ENCODE measurements at regions not wholly inside any gene's neighbourhood (a gene's known extent, or its start where the extent isn't known, plus 50 kb on each side); places are given as distances from the start of the nearest gene placed in this dataset.

- Histone ChIP-seq H3K4me1 (no peaks in the 10 kb centered on the region), H3K9me3 (no peaks in the 10 kb centered on the region), H3K27me3 (no peaks in the 10 kb centered on the region), H3K36me3 (replicated peaks in 1 of 2; ENCODE audit: insufficient read depth in 1 of 2, low read depth in 2 of 2) (no peaks in the 10 kb centered on the region), H3K27ac (no peak overlapping the region), H3K4me3 (no peak overlapping the region)
- WGBS, 2 donors = 46 to 55% methylated on average over 1 of the region's 1 CpG
- no peak for ATAC-seq
- no peak for DNase-seq
- TF ChIP-seq CTCF (IDR thresholded peaks at IDR 0.05) = no peak
- no peak for TF ChIP-seq POLR2A (IDR thresholded peaks at IDR 0.05)
- intact Hi-C loops (cut with DNase I) = no loop called here
Observed at GRCh38 chr11:90564531-90564930, 341.7 kb upstream of the CHORDC1 start.

- H3K9me3 ChIP-seq = no peaks in the 10 kb centered on the region
- H3K4me3 ChIP-seq = no peak overlapping the region
- H3K27me3 ChIP-seq = no peaks in the 10 kb centered on the region
- TF ChIP-seq POLR2A (IDR thresholded peaks at IDR 0.05) = no peak
- no peaks in the 10 kb centered on the region for H3K4me1 ChIP-seq
- no peak overlapping the region for H3K27ac ChIP-seq
- 71 to 78% methylated on average over 3 to 4 of the region's 4 CpGs for WGBS, 2 donors
- intact Hi-C loops (cut with DNase I) = no loop called here
- no peaks in the 10 kb centered on the region for H3K36me3 ChIP-seq (replicated peaks in 1 of 2; ENCODE audit: insufficient read depth in 1 of 2, low read depth in 2 of 2)
- DNase-seq = no peak
- ATAC-seq = no peak
Observed at GRCh38 chr11:90558328-90558865, 335.5 kb upstream of the CHORDC1 start.

GRCh38 chr11:90556606-90557005 lies 333.8 kb upstream of the CHORDC1 start:
- WGBS, 2 donors = 35 to 36% methylated on average over 4 of the region's 4 CpGs

GRCh38 chr11:90556026-90556425 lies 333.2 kb upstream of the CHORDC1 start:
- Histone ChIP-seq H3K9me3 (no peaks in the 10 kb centered on the region), H3K4me3 (no peak overlapping the region), H3K27me3 (no peaks in the 10 kb centered on the region), H3K36me3 (replicated peaks in 1 of 2; ENCODE audit: insufficient read depth in 1 of 2, low read depth in 2 of 2) (no peaks in the 10 kb centered on the region), H3K4me1 (no peaks in the 10 kb centered on the region), H3K27ac (no peak overlapping the region)
- TF ChIP-seq POLR2A (IDR thresholded peaks at IDR 0.05) = no peak
- no peak for TF ChIP-seq CTCF (IDR thresholded peaks at IDR 0.05)
- intact Hi-C loops (cut with DNase I) = no loop called here
- WGBS, 2 donors = 45 to 57% methylated on average over 1 of the region's 1 CpG
- ATAC-seq (no peak), DNase-seq (no peak)

More at GRCh38 chr11:90556606-90557005, 333.8 kb upstream of the CHORDC1 start:
- Histone ChIP-seq H3K4me1 (no peaks in the 10 kb centered on the region), H3K27ac (no peak overlapping the region), H3K36me3 (replicated peaks in 1 of 2; ENCODE audit: insufficient read depth in 1 of 2, low read depth in 2 of 2) (no peaks in the 10 kb centered on the region), H3K4me3 (no peak overlapping the region), H3K27me3 (no peaks in the 10 kb centered on the region), H3K9me3 (no peaks in the 10 kb centered on the region)
- ATAC-seq (no peak), DNase-seq (no peak)
- intact Hi-C loops (cut with DNase I) = no loop called here
- TF ChIP-seq POLR2A (IDR thresholded peaks at IDR 0.05) (no peak), CTCF (IDR thresholded peaks at IDR 0.05) (no peak)

GRCh38 chr11:90555477-90555876 lies 332.6 kb upstream of the CHORDC1 start:
- no peak for ATAC-seq
- 40 to 45% methylated on average over 2 of the region's 2 CpGs for WGBS, 2 donors
- no peak for DNase-seq

More at GRCh38 chr11:90555477-90555876, 332.6 kb upstream of the CHORDC1 start:
- H3K27ac ChIP-seq = no peak overlapping the region
- H3K4me1 ChIP-seq = no peaks in the 10 kb centered on the region
- no peaks in the 10 kb centered on the region for H3K36me3 ChIP-seq (replicated peaks in 1 of 2; ENCODE audit: insufficient read depth in 1 of 2, low read depth in 2 of 2)
- no peaks in the 10 kb centered on the region for H3K9me3 ChIP-seq
- no peaks in the 10 kb centered on the region for H3K27me3 ChIP-seq
- no peak overlapping the region for H3K4me3 ChIP-seq
- intact Hi-C loops (cut with DNase I) = no loop called here
- TF ChIP-seq POLR2A (IDR thresholded peaks at IDR 0.05) = no peak
- TF ChIP-seq CTCF (IDR thresholded peaks at IDR 0.05) = no peak

Measured in body of pancreas (tissue), 4 donors.